ENCODE measurements at regions not wholly inside any gene's neighbourhood (a gene's known extent, or its start where the extent isn't known, plus 50 kb on each side); places are given as distances from the start of the nearest gene placed in this dataset.

- CTCF ChIA-PET = interaction anchor here (0.7 kb wide), 1 partner anchor 22 kb away, joined by 3 read pairs; no protein-coding TSS in a partner anchor
- no peak for DNase-seq (ENCODE audit: low read depth, low spot score)
- H3K4me3 ChIP-seq (replicated peaks in 1 of 2; ENCODE audit: low read depth in 1 of 2, low read length in 2 of 2) = no peak overlapping the region
- H2AFZ ChIP-seq (ENCODE audit: low read depth, low read length, poor library complexity, severe bottlenecking) = no peak overlapping the region
- intact Hi-C loops (cut with micrococcal nuclease) = no loop called here
- peak overlapping the region; percentile 41; the same call in 1 of the 2 replicates for H3K4me2 ChIP-seq (ENCODE audit: low read length)
- RAD21 ChIA-PET (ENCODE audit: low non-redundant PET in 1 of 2, low total read pairs in 2 of 2, uncharacterized antibody in 2 of 2, unreplicated experiment in 2 of 2) = no interaction called here
- TF ChIP-seq POLR2A (IDR thresholded peaks at IDR 0.05; ENCODE audit: borderline replicate concordance, extremely low read depth, insufficient read depth, insufficient read length) (no peak), ZBTB33 (IDR thresholded peaks at IDR 0.05; ENCODE audit: extremely low read depth, insufficient replicate concordance, low read length) (no peak), EGR1 (IDR thresholded peaks at IDR 0.05; ENCODE audit: low read depth) (no peak), CBX3 (IDR thresholded peaks at IDR 0.05; ENCODE audit: low read depth) (no peak), CTCF (IDR thresholded peaks at IDR 0.05 in 2 of 3, conservative IDR thresholded peaks at IDR 0.05 in 1 of 3; ENCODE audit: borderline replicate concordance in 1 of 3, insufficient read depth in 1 of 3, low read depth in 2 of 3, low read length in 2 of 3) (no peak), JUND (IDR thresholded peaks at IDR 0.05) (no peak), TCF7L2 (IDR thresholded peaks at IDR 0.05; ENCODE audit: borderline replicate concordance, extremely low read depth, insufficient read depth, insufficient read length) (no peak), SP1 (IDR thresholded peaks at IDR 0.05; ENCODE audit: low read depth) (no peak), EZH2phosphoT487 (IDR thresholded peaks at IDR 0.05; ENCODE audit: borderline replicate concordance) (no peak), SIN3A (IDR thresholded peaks at IDR 0.05; ENCODE audit: low read depth) (no peak), RAD21 (IDR thresholded peaks at IDR 0.05; ENCODE audit: low read depth) (no peak)
- no peaks in the 10 kb centered on the region for H4K20me1 ChIP-seq (ENCODE audit: insufficient read depth)
- H3K9me2 ChIP-seq (ENCODE audit: insufficient read depth) = no peaks in the 10 kb centered on the region
- H3K9me3 ChIP-seq (ENCODE audit: control insufficient read depth in 1 of 2, insufficient read depth in 1 of 2, low read depth in 1 of 2, low read length in 2 of 2) = peaks cover 0 to 3% of the 10 kb centered on the region in 2 experiments; a peak in 1 of 4 replicates
- no peaks in the 10 kb centered on the region for H3K79me2 ChIP-seq (ENCODE audit: insufficient read depth, low read length)
- H3K27me3 ChIP-seq (ENCODE audit: insufficient read depth, low read length) = no peaks in the 10 kb centered on the region; the same call in 1 of the 2 replicates
- POLR2A ChIA-PET = interaction anchor here (0.6 to 1.2 kb wide), 2 partner anchors 22 to 1565 kb away, joined by 3 to 4 read pairs; no protein-coding TSS in a partner anchor
- H3K27ac ChIP-seq (ENCODE audit: low read depth, low read length) = no peak overlapping the region
- ATAC-seq = no peak
- no TSS peak for BruUV-seq (replicated peaks)
- H3K36me3 ChIP-seq (ENCODE audit: control insufficient read depth in 1 of 2, insufficient read depth in 2 of 2, low read length in 2 of 2) = no peaks in the 10 kb centered on the region
- H3K4me1 ChIP-seq (ENCODE audit: control insufficient read depth in 1 of 2, insufficient read depth in 2 of 2, low read length in 2 of 2) = peaks cover 4 to 6% of the 10 kb centered on the region in 2 experiments; a peak in 1 of 4 replicates
- H3K9ac ChIP-seq (ENCODE audit: low read length) = no peak overlapping the region
These were observed 59.6 kb downstream of the FBXO2 start for GRCh38 chr1:11594625-11595024.
